ENCODE measurements at regions not wholly inside any gene's neighbourhood (a gene's known extent, or its start where the extent isn't known, plus 50 kb on each side); places are given as distances from the start of the nearest gene placed in this dataset.

GRCh38 chr3:168459226-168459784 lies 363.6 kb upstream of the GOLIM4 start:
- no peak for DNase-seq (ENCODE audit: low read depth in 3 of 3)

- no peak for DNase-seq (ENCODE audit: low read depth in 3 of 3)
Observed at GRCh38 chr3:168457954-168458539, 362.3 kb upstream of the GOLIM4 start.

- DNase-seq (ENCODE audit: low read depth in 3 of 3) = no peak
Observed at GRCh38 chr3:168455814-168456213, 360.1 kb upstream of the GOLIM4 start.

- no peak for DNase-seq (ENCODE audit: low read depth in 3 of 3)
Observed at GRCh38 chr3:168453623-168454022, 357.9 kb upstream of the GOLIM4 start.

- DNase-seq (ENCODE audit: low read depth in 3 of 3) = no peak
Observed at GRCh38 chr3:168443965-168444364, 348.2 kb upstream of the GOLIM4 start.

- DNase-seq (ENCODE audit: low read depth in 3 of 3) = no peak
Observed at GRCh38 chr3:168442502-168442901, 346.8 kb upstream of the GOLIM4 start.

GRCh38 chr3:168436245-168436724 lies 340.6 kb upstream of the GOLIM4 start:
- DNase-seq (ENCODE audit: low read depth in 3 of 3) = no peak

GRCh38 chr3:168431491-168431890 lies 335.8 kb upstream of the GOLIM4 start:
- no peak for DNase-seq (ENCODE audit: low read depth in 3 of 3)

GRCh38 chr3:168427835-168428475 lies 332.2 kb upstream of the GOLIM4 start:
- no peak for DNase-seq (ENCODE audit: low read depth in 3 of 3)

GRCh38 chr3:168427156-168427555 lies 331.4 kb upstream of the GOLIM4 start:
- DNase-seq (ENCODE audit: low read depth in 3 of 3) = no peak

GRCh38 chr3:168425936-168426595 lies 330.3 kb upstream of the GOLIM4 start:
- no peak for DNase-seq (ENCODE audit: low read depth in 3 of 3)

GRCh38 chr3:168424059-168424734 lies 328.5 kb upstream of the GOLIM4 start:
- no peak for DNase-seq (ENCODE audit: low read depth in 3 of 3)

GRCh38 chr3:168422843-168423242 lies 327.1 kb upstream of the GOLIM4 start:
- no peak for DNase-seq (ENCODE audit: low read depth in 3 of 3)

GRCh38 chr3:168419091-168419490 lies 323.4 kb upstream of the GOLIM4 start:
- DNase-seq (ENCODE audit: low read depth in 3 of 3) = no peak

- DNase-seq (ENCODE audit: low read depth in 3 of 3) = no peak
Observed at GRCh38 chr3:168417016-168417415, 321.3 kb upstream of the GOLIM4 start.

GRCh38 chr3:168416446-168416845 lies 320.7 kb upstream of the GOLIM4 start:
- DNase-seq (ENCODE audit: low read depth in 3 of 3) = no peak

- no peak for DNase-seq (ENCODE audit: low read depth in 3 of 3)
Observed at GRCh38 chr3:168414149-168414548, 318.4 kb upstream of the GOLIM4 start.

- DNase-seq (ENCODE audit: low read depth in 3 of 3) = no peak
Observed at GRCh38 chr3:168407381-168407780, 311.7 kb upstream of the GOLIM4 start.

GRCh38 chr3:168405288-168405687 lies 309.6 kb upstream of the GOLIM4 start:
- DNase-seq (ENCODE audit: low read depth in 3 of 3) = no peak

GRCh38 chr3:168398371-168399025 lies 302.8 kb upstream of the GOLIM4 start:
- DNase-seq (ENCODE audit: low read depth in 3 of 3) = no peak

- DNase-seq (ENCODE audit: low read depth in 3 of 3) = no peak
Observed at GRCh38 chr3:168396861-168397260, 301.1 kb upstream of the GOLIM4 start.

- no peak for DNase-seq (ENCODE audit: low read depth in 3 of 3)
Observed at GRCh38 chr3:168395551-168395950, 299.8 kb upstream of the GOLIM4 start.

All from stimulated activated CD4-positive, alpha-beta T cell treated with anti-CD3 and anti-CD28 coated beads, TNF-alpha, amount 100 ng/mL, for 48 hours (primary cell).